Vagina (tissue), 2 donors: ENCODE measurements at regions not wholly inside any gene's neighbourhood (a gene's known extent, or its start where the extent isn't known, plus 50 kb on each side); places are given as distances from the start of the nearest gene placed in this dataset.

Experiments
- DNase-seq, 2 donors: peaks; one replicate each; pipeline ENCODE4 v3.0.0-alpha.2; 2017; ENCODE audit errors: extremely low spot score in 2 of 2
- H3K27ac ChIP-seq: fragments of 200-600 bp; sonication (generic); one replicate; pipeline ENCODE4 v1.5.1; 2019
- H3K27me3 ChIP-seq: fragments of 200-600 bp; sonication (generic); one replicate; pipeline ENCODE4 v1.5.1; 2019
- H3K36me3 ChIP-seq, 2 donors: fragments of 200-600 bp; sonication (generic); one replicate each; pipeline ENCODE4 v1.5.1; 2017 to 2019
- H3K4me1 ChIP-seq: fragments of 200-600 bp; sonication (generic); one replicate; pipeline ENCODE4 v1.5.1; 2019
- H3K4me3 ChIP-seq, 2 donors: fragments of 200-600 bp; sonication (generic); 1 replicate in 1 of 2; 2 replicates in 1 of 2; pipeline ENCODE4 v1.5.1; 2016 to 2019
- H3K9me3 ChIP-seq: fragments of 200-600 bp; sonication (generic); one replicate; pipeline ENCODE4 v1.5.1; 2019
- CTCF ChIP-seq, 3 experiments: fragments of 450-650 bp in 2 of 3; fragments of 200-600 bp in 1 of 3; sonication (generic) in 1 of 3; IDR thresholded peaks; one replicate each; pipeline ENCODE4 v1.5.1; 2017 to 2019; ENCODE audit warnings: antibody characterized with exemption in 3 of 3, mild to moderate bottlenecking in 2 of 3, moderate library complexity in 2 of 3
- POLR2A ChIP-seq, 2 donors: fragments of 450-650 bp; IDR thresholded peaks; one replicate each; pipeline ENCODE4 v1.6.1; 2017; ENCODE audit warnings: antibody characterized with exemption in 2 of 2, mild to moderate bottlenecking in 2 of 2, moderate library complexity in 2 of 2
- POLR2AphosphoS5 ChIP-seq, 2 donors: sonication (generic); formaldehyde crosslinking; IDR thresholded peaks; one replicate each; pipeline ENCODE4 v1.9.0; 2017; ENCODE audit warnings: antibody characterized with exemption in 2 of 2, mild to moderate bottlenecking in 2 of 2, low read depth in 1 of 2; ENCODE audit not compliant: insufficient read depth in 1 of 2
- intact Hi-C: fragments of 100-400 bp; cut with DNase I; formaldehyde crosslinking; loops from one replicate; pipeline ENCODE4 v1.15.1; 2023

GRCh38 chr16:80080287-80080851 is 460.4 kb upstream of the DYNLRB2 start:
- no peak overlapping the region for H3K4me3 ChIP-seq
- DNase-seq, result no peak
- no peaks in the 10 kb centered on the region for H3K9me3 ChIP-seq
- intact Hi-C loops, result no loop called here
- no peak for TF ChIP-seq CTCF (IDR thresholded peaks at IDR 0.05)
- no peak for TF ChIP-seq POLR2A (IDR thresholded peaks at IDR 0.05)
- no peak for TF ChIP-seq POLR2AphosphoS5 (IDR thresholded peaks at IDR 0.05; ENCODE audit: insufficient read depth in 1 of 2, low read depth in 1 of 2)
- no peak overlapping the region for H3K27ac ChIP-seq
- no peaks in the 10 kb centered on the region for H3K36me3 ChIP-seq
- H3K27me3 ChIP-seq, result no peaks in the 10 kb centered on the region
- peaks cover 11% of the 10 kb centered on the region for H3K4me1 ChIP-seq

DNA sequence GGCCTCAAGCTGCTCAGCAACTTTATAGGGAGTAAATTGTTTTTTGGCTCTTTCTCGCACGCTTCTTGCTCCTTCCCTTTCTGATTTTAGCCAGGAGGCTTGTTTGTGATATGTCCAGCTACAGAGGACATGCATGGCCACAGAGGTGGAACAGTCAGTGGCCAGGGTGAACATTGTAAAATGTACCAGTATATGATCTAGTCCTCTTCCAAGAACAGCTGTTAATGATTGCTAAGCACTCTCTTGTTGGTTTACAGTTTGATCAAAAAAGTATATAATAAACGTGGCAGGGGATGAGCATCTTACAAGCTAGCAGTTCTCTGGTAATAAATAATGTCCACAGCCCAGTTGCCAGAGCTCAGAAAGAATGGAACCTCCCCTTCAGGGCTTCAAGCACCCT is 461.7 kb upstream of the DYNLRB2 start:
- intact Hi-C loops, result no loop called here
- DNase-seq, result no peak
- Histone ChIP-seq H3K27me3 (no peaks in the 10 kb centered on the region), H3K36me3 (no peaks in the 10 kb centered on the region), H3K27ac (no peak overlapping the region), H3K9me3 (no peaks in the 10 kb centered on the region), H3K4me3 (no peak overlapping the region), H3K4me1 (peaks cover 3% of the 10 kb centered on the region)
- TF ChIP-seq CTCF (IDR thresholded peaks at IDR 0.05) (no peak), POLR2A (IDR thresholded peaks at IDR 0.05) (no peak), POLR2AphosphoS5 (IDR thresholded peaks at IDR 0.05; ENCODE audit: insufficient read depth in 1 of 2, low read depth in 1 of 2) (no peak)

DNA sequence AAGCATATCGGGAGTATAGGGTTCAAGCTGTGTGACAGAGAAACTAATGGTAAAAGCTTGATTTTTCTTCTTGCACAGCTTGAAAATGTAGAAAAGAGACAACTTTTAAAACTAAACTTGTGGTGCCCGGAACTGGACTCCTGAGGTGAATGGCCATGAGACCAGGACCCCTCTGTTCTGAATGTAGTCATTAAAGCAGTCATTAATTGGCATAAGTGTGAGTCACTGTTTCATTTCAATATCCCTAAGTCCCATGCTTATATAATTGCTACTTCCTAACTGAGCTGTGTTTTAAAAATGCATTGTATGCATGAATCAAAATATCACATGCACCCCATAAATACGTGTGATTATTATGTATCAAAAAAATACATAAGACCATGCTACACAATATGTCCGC is 463.1 kb upstream of the DYNLRB2 start:
- H3K27me3 ChIP-seq, result no peaks in the 10 kb centered on the region
- H3K27ac ChIP-seq, result no peak overlapping the region
- intact Hi-C loops, result no loop called here
- H3K36me3 ChIP-seq, result no peaks in the 10 kb centered on the region
- no peaks in the 10 kb centered on the region for H3K4me1 ChIP-seq
- no peak overlapping the region for H3K4me3 ChIP-seq
- DNase-seq, result no peak
- no peak for TF ChIP-seq CTCF (IDR thresholded peaks at IDR 0.05)
- no peak for TF ChIP-seq POLR2A (IDR thresholded peaks at IDR 0.05)
- no peak for TF ChIP-seq POLR2AphosphoS5 (IDR thresholded peaks at IDR 0.05; ENCODE audit: insufficient read depth in 1 of 2, low read depth in 1 of 2)
- H3K9me3 ChIP-seq, result no peaks in the 10 kb centered on the region

- no peak for DNase-seq
- H3K27me3 ChIP-seq, result no peaks in the 10 kb centered on the region
- H3K9me3 ChIP-seq, result no peaks in the 10 kb centered on the region
- intact Hi-C loops, result no loop called here
- H3K4me3 ChIP-seq, result no peak overlapping the region
- no peaks in the 10 kb centered on the region for H3K4me1 ChIP-seq
- TF ChIP-seq CTCF (IDR thresholded peaks at IDR 0.05), result no peak
- TF ChIP-seq POLR2A (IDR thresholded peaks at IDR 0.05), result no peak
- TF ChIP-seq POLR2AphosphoS5 (IDR thresholded peaks at IDR 0.05; ENCODE audit: insufficient read depth in 1 of 2, low read depth in 1 of 2), result no peak
- no peak overlapping the region for H3K27ac ChIP-seq
- H3K36me3 ChIP-seq, result no peaks in the 10 kb centered on the region
Observed at GRCh38 chr16:80074329-80074728, 466.5 kb upstream of the DYNLRB2 start.

DNA sequence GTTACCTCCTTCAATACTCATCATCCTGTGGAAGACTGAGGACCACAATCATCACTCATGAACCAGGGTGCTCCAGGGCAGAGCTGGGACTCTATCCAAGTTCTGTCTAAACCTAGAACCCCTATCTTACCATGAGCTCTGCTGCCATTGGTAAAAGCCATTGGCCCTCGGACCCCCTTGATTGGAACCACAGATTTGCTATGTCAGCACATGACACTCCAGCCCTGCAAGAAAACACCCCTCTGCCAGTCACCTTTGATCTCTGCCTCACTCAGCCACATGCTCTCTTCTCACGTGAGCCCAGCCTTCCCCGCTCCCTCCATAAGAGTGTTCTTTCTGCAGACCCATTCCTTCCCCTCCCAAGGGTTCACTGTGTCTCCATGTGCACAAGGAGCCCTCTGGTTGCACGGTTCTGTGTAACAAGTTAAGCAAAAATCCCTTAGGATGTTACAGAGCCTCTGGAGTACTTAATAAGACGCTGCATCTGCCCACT is 468.8 kb upstream of the DYNLRB2 start:
- DNase-seq, result no peak
- Histone ChIP-seq H3K9me3 (no peaks in the 10 kb centered on the region), H3K27ac (no peak overlapping the region), H3K4me1 (no peaks in the 10 kb centered on the region), H3K4me3 (no peak overlapping the region), H3K27me3 (no peaks in the 10 kb centered on the region), H3K36me3 (no peaks in the 10 kb centered on the region)
- intact Hi-C loops, result no loop called here
- TF ChIP-seq POLR2A (IDR thresholded peaks at IDR 0.05) (no peak), CTCF (IDR thresholded peaks at IDR 0.05) (no peak), POLR2AphosphoS5 (IDR thresholded peaks at IDR 0.05; ENCODE audit: insufficient read depth in 1 of 2, low read depth in 1 of 2) (no peak)
